HCT116 (cell line): ENCODE measurements at regions not wholly inside any gene's neighbourhood (a gene's known extent, or its start where the extent isn't known, plus 50 kb on each side); places are given as distances from the start of the nearest gene placed in this dataset.

Source experiments
- ATF3 ChIP-seq: IDR thresholded peaks from 2 replicates; pipeline ENCODE4 v1.6.1; 2012
- CBX3 ChIP-seq: IDR thresholded peaks from 2 replicates; pipeline ENCODE4 v1.6.1; 2012; ENCODE audit warnings: low read depth
- CEBPB ChIP-seq: IDR thresholded peaks from 2 replicates; pipeline ENCODE4 v1.6.1; 2012; ENCODE audit warnings: low read depth
- CTCF ChIP-seq, 3 experiments: fragments of 200-600 bp in 1 of 3; sonication (generic) in 1 of 3; IDR thresholded peaks in 2 of 3; conservative IDR thresholded peaks in 1 of 3; 2 replicates each; pipeline ENCODE4 v1.5.1; 2012 to 2017; ENCODE audit warnings: low read depth in 2 of 3, low read length in 2 of 3, antibody characterized with exemption in 1 of 3, borderline replicate concordance in 1 of 3, control low read depth in 1 of 3, mild to moderate bottlenecking in 1 of 3, mixed read lengths in 1 of 3, mixed run types in 1 of 3, moderate library complexity in 1 of 3; ENCODE audit not compliant: insufficient read depth in 1 of 3
- EZH2 ChIP-seq: fragments of 200-600 bp; sonication (generic); IDR thresholded peaks from 2 replicates; pipeline ENCODE4 v1.6.1; 2017; ENCODE audit warnings: antibody characterized with exemption, mixed run types
- EZH2phosphoT487 ChIP-seq: fragments of 200-600 bp; IDR thresholded peaks from 2 replicates; pipeline ENCODE4 v1.6.1; 2018; ENCODE audit warnings: antibody characterized with exemption, borderline replicate concordance
- FOSL1 ChIP-seq: IDR thresholded peaks from 2 replicates; pipeline ENCODE4 v1.6.1; 2012; ENCODE audit warnings: low read depth
- JUND ChIP-seq: IDR thresholded peaks from 2 replicates; pipeline ENCODE4 v1.6.1; 2012
- POLR2A ChIP-seq: IDR thresholded peaks from 2 replicates; pipeline ENCODE4 v1.7.0; 2011; ENCODE audit warnings: borderline replicate concordance; ENCODE audit not compliant: insufficient read depth, insufficient read length; ENCODE audit errors: extremely low read depth
- POLR2AphosphoS5 ChIP-seq: IDR thresholded peaks from 2 replicates; pipeline ENCODE4 v1.6.1; 2011; ENCODE audit warnings: mild to moderate bottlenecking, low read depth, low read length, moderate library complexity
- SP1 ChIP-seq: IDR thresholded peaks from 2 replicates; pipeline ENCODE4 v1.6.1; 2012; ENCODE audit warnings: low read depth
- ZNF274 ChIP-seq: fragments of 200-500 bp; sonication (Bioruptor generic); IDR thresholded peaks from 2 replicates; pipeline ENCODE4 v1.6.1; 2014; ENCODE audit warnings: mild to moderate bottlenecking, low read depth, low read length, inconsistent platforms

GRCh38 chr2:144288438-144288837 is 231.5 kb downstream of the ZEB2 start:
- TF ChIP-seq CTCF (IDR thresholded peaks at IDR 0.05 in 2 of 3, conservative IDR thresholded peaks at IDR 0.05 in 1 of 3; ENCODE audit: borderline replicate concordance in 1 of 3, insufficient read depth in 1 of 3, low read depth in 2 of 3, low read length in 2 of 3) (no peak), FOSL1 (no peak), EZH2phosphoT487 (no peak), EZH2 (no peak), CEBPB (no peak), SP1 (no peak), POLR2A (no peak), ATF3 (no peak), CBX3 (no peak), POLR2AphosphoS5 (no peak), JUND (no peak), ZNF274 (no peak)
